Uterus (tissue), 3 donors: ENCODE measurements at regions not wholly inside any gene's neighbourhood (a gene's known extent, or its start where the extent isn't known, plus 50 kb on each side); places are given as distances from the start of the nearest gene placed in this dataset.

Experiments used
- DNase-seq, 2 donors: peaks; one replicate each; pipeline ENCODE4 v3.0.0-alpha.2; 2019 to 2020
- H3K27ac ChIP-seq, 2 donors: fragments of 200-600 bp; sonication (generic); 1 replicate in 1 of 2; 2 replicates in 1 of 2; pipeline ENCODE4 v1.5.1; 2016 to 2018
- H3K27me3 ChIP-seq, 2 donors: fragments of 200-600 bp; sonication (generic); one replicate each; pipeline ENCODE4 v1.5.1; 2018 to 2019; ENCODE audit warnings: control low read depth in 1 of 2
- H3K36me3 ChIP-seq, 2 donors: fragments of 200-600 bp; sonication (generic); one replicate each; pipeline ENCODE4 v1.5.1; 2019; ENCODE audit warnings: control low read depth in 1 of 2
- H3K4me1 ChIP-seq, 2 donors: fragments of 200-600 bp; sonication (generic); one replicate each; pipeline ENCODE4 v1.5.1; 2018 to 2019; ENCODE audit warnings: control low read depth in 1 of 2
- H3K4me3 ChIP-seq, 2 donors: fragments of 200-600 bp; sonication (generic); 1 replicate in 1 of 2; 2 replicates in 1 of 2; pipeline ENCODE4 v1.5.1; 2018 to 2019; ENCODE audit warnings: mild to moderate bottlenecking in 1 of 2
- H3K9me3 ChIP-seq, 2 donors: fragments of 200-600 bp; sonication (generic); one replicate each; pipeline ENCODE4 v1.5.1; 2019; ENCODE audit warnings: control low read depth in 1 of 2
- POLR2A ChIP-seq, 2 donors: fragments of 450-650 bp; IDR thresholded peaks; one replicate each; pipeline ENCODE4 v1.6.1; 2016; ENCODE audit warnings: antibody characterized with exemption in 2 of 2, mild to moderate bottlenecking in 1 of 2, moderate library complexity in 1 of 2
- intact Hi-C: fragments of 100-400 bp; cut with DNase I; formaldehyde crosslinking; loops from one replicate; pipeline ENCODE4 v1.15.1; 2023; ENCODE audit warnings: low total_unique reads
- TF ChIP-seq, protein P1 (sequence below), 4 experiments: fragments of 200-600 bp in 2 of 4; fragments of 450-650 bp in 2 of 4; sonication (generic) in 2 of 4; IDR thresholded peaks; one replicate each; pipeline ENCODE4 v1.5.1; 2016 to 2019; ENCODE audit warnings: antibody characterized with exemption in 4 of 4, mild to moderate bottlenecking in 2 of 4, moderate library complexity in 1 of 4
- donor health status: DM: yes; HTN: yes; CAD: no.

DNA sequence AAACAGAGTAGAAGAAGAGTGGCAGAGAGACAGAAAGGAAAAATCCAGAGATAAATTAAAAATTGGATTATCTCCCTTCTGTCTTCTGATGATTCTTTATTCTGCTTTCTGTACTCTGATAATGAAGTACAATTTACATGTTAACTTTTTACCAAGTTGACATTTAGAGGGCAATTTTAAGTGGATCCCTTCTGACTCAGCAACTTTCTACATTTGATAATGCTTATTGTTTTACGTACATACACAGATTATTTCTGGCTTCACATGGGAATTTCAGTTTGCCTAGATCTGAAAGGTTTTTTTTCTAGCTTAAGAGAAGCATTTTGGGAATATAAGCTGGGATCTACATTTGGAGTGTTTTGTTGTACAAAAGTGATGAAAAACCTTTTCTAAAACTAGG is 491.3 kb downstream of the OTOL1 start:
- H3K9me3 ChIP-seq = no peaks in the 10 kb centered on the region
- intact Hi-C loops = no loop called here

GRCh38 chr3:161989012-161989411 is 492.4 kb downstream of the OTOL1 start:
- no peak for DNase-seq
- intact Hi-C loops = no loop called here
- H3K27ac ChIP-seq = no peak overlapping the region
- H3K4me1 ChIP-seq = no peaks in the 10 kb centered on the region
- no peaks in the 10 kb centered on the region for H3K27me3 ChIP-seq
- no peak overlapping the region for H3K4me3 ChIP-seq
- no peak for TF ChIP-seq POLR2A (IDR thresholded peaks at IDR 0.05)
- TF ChIP-seq, protein P1, sequence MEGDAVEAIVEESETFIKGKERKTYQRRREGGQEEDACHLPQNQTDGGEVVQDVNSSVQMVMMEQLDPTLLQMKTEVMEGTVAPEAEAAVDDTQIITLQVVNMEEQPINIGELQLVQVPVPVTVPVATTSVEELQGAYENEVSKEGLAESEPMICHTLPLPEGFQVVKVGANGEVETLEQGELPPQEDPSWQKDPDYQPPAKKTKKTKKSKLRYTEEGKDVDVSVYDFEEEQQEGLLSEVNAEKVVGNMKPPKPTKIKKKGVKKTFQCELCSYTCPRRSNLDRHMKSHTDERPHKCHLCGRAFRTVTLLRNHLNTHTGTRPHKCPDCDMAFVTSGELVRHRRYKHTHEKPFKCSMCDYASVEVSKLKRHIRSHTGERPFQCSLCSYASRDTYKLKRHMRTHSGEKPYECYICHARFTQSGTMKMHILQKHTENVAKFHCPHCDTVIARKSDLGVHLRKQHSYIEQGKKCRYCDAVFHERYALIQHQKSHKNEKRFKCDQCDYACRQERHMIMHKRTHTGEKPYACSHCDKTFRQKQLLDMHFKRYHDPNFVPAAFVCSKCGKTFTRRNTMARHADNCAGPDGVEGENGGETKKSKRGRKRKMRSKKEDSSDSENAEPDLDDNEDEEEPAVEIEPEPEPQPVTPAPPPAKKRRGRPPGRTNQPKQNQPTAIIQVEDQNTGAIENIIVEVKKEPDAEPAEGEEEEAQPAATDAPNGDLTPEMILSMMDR (IDR thresholded peaks at IDR 0.05) = no peak
- no peaks in the 10 kb centered on the region for H3K36me3 ChIP-seq
- no peaks in the 10 kb centered on the region for H3K9me3 ChIP-seq

More for the DNA sequence above, 491.3 kb downstream of the OTOL1 start:
- no peaks in the 10 kb centered on the region for H3K4me1 ChIP-seq
- no peak for DNase-seq
- no peak overlapping the region for H3K4me3 ChIP-seq
- H3K36me3 ChIP-seq = no peaks in the 10 kb centered on the region
- H3K27ac ChIP-seq = no peak overlapping the region
- H3K27me3 ChIP-seq = no peaks in the 10 kb centered on the region
- TF ChIP-seq POLR2A (IDR thresholded peaks at IDR 0.05) = no peak
- TF ChIP-seq, protein P1 (IDR thresholded peaks at IDR 0.05) = no peak

DNA sequence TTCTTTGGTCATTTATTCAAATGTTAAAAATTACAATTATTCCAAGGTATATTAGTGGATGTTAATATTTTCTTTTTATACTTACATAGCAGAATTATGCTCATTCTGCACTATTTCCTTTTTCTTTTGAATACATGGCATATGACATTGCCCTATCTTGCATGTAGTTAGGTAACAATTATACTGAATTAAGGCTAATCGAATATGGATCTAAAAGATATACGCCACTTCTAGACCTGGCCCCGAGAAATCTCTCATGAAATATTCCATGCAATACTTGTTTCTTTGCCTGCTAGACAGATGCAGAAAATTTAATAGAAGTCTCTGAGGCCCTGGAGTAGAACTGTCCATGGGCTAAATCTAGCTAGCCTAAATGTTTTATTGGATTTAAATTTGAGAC is 493.4 kb downstream of the OTOL1 start:
- intact Hi-C loops = no loop called here
- no peaks in the 10 kb centered on the region for H3K9me3 ChIP-seq
- no peak for DNase-seq
- no peak overlapping the region for H3K4me3 ChIP-seq
- H3K27ac ChIP-seq = no peak overlapping the region
- H3K4me1 ChIP-seq = no peaks in the 10 kb centered on the region
- no peaks in the 10 kb centered on the region for H3K27me3 ChIP-seq
- no peaks in the 10 kb centered on the region for H3K36me3 ChIP-seq
- TF ChIP-seq POLR2A (IDR thresholded peaks at IDR 0.05) = no peak
- TF ChIP-seq, protein P1 (IDR thresholded peaks at IDR 0.05) = no peak

- intact Hi-C loops = no loop called here
- TF ChIP-seq, protein P1 (IDR thresholded peaks at IDR 0.05) = no peak
- no peak for TF ChIP-seq POLR2A (IDR thresholded peaks at IDR 0.05)
These were observed 495.4 kb downstream of the OTOL1 start for GRCh38 chr3:161991901-161992540.

GRCh38 chr3:161999846-162000245 is 503.2 kb downstream of the OTOL1 start:
- Histone ChIP-seq H3K9me3 (no peaks in the 10 kb centered on the region), H3K4me3 (no peak overlapping the region), H3K27me3 (no peaks in the 10 kb centered on the region), H3K36me3 (no peaks in the 10 kb centered on the region), H3K4me1 (no peaks in the 10 kb centered on the region), H3K27ac (no peak overlapping the region)
- intact Hi-C loops = no loop called here
- no peak for TF ChIP-seq POLR2A (IDR thresholded peaks at IDR 0.05)
- DNase-seq = no peak

More at GRCh38 chr3:161991901-161992540, 495.4 kb downstream of the OTOL1 start:
- no peaks in the 10 kb centered on the region for H3K4me1 ChIP-seq
- no peak overlapping the region for H3K27ac ChIP-seq
- no peaks in the 10 kb centered on the region for H3K9me3 ChIP-seq
- no peaks in the 10 kb centered on the region for H3K27me3 ChIP-seq
- no peaks in the 10 kb centered on the region for H3K36me3 ChIP-seq
- DNase-seq = no peak
- H3K4me3 ChIP-seq = no peak overlapping the region

- intact Hi-C loops = no loop called here
- TF ChIP-seq POLR2A (IDR thresholded peaks at IDR 0.05) = no peak
- TF ChIP-seq, protein P1 (IDR thresholded peaks at IDR 0.05) = no peak
- H3K36me3 ChIP-seq = no peaks in the 10 kb centered on the region
- no peaks in the 10 kb centered on the region for H3K9me3 ChIP-seq
- H3K4me3 ChIP-seq = no peak overlapping the region
- H3K27me3 ChIP-seq = no peaks in the 10 kb centered on the region
- no peaks in the 10 kb centered on the region for H3K4me1 ChIP-seq
- DNase-seq = no peak
- H3K27ac ChIP-seq = no peak overlapping the region
These were observed 511.1 kb downstream of the OTOL1 start for GRCh38 chr3:162007722-162008121.
